ENCODE measurements at regions not wholly inside any gene's neighbourhood (a gene's known extent, or its start where the extent isn't known, plus 50 kb on each side); places are given as distances from the start of the nearest gene placed in this dataset.

DNA sequence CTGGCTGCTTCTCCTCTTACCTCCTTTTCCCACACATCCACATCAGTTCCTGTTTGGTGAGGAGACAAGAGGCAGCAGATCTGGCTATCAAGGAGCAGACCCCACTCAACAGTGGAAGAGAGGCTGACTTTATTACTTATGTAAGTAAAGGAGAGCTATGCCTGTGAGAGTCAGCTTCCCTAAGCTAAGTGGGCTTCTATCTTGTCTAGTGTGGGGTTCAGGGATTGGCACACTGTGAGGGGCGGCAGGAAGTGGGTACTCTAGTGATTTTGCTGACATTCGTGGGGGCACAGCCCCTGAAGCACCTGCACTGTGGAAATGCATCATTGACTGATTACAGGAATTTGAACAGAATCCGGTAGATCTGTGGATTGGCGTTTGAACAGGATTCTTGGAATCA, 163.5 kb upstream of the IRX1 start:
- TF ChIP-seq, protein P1, sequence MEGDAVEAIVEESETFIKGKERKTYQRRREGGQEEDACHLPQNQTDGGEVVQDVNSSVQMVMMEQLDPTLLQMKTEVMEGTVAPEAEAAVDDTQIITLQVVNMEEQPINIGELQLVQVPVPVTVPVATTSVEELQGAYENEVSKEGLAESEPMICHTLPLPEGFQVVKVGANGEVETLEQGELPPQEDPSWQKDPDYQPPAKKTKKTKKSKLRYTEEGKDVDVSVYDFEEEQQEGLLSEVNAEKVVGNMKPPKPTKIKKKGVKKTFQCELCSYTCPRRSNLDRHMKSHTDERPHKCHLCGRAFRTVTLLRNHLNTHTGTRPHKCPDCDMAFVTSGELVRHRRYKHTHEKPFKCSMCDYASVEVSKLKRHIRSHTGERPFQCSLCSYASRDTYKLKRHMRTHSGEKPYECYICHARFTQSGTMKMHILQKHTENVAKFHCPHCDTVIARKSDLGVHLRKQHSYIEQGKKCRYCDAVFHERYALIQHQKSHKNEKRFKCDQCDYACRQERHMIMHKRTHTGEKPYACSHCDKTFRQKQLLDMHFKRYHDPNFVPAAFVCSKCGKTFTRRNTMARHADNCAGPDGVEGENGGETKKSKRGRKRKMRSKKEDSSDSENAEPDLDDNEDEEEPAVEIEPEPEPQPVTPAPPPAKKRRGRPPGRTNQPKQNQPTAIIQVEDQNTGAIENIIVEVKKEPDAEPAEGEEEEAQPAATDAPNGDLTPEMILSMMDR (IDR thresholded peaks at IDR 0.05), result no peak
- TF ChIP-seq POLR2AphosphoS5 (IDR thresholded peaks at IDR 0.05) (no peak), POLR2A (IDR thresholded peaks at IDR 0.05) (no peak)

All from breast epithelium (tissue), 3 donors.